ENCODE measurements at regions not wholly inside any gene's neighbourhood (a gene's known extent, or its start where the extent isn't known, plus 50 kb on each side); places are given as distances from the start of the nearest gene placed in this dataset.
"Not testable (repeated sequence)": the region's sequence is repeated elsewhere in the genome, so short reads cannot be mapped to it uniquely, and the experiment has no call there.

DNA sequence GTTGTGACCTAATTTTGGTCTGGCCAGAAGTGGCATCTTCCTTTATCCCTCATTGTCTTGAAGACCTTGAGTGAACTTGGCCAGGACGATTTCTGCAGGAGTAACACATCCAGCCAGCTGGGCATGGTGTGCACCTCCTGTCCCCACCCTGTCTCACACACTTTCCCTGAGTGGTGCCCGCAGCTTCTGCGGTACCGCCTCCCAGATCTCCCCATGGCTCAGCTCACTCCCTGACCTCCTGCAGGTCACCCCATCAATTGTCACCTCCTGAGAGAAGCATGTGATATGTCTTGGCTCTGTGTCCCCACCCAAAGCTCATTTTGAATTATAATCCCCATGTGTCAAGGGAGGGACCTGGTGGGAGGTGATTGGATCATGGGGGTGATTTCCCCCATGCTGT lies 50.2 kb upstream of the TP53I11 start:
- Histone ChIP-seq H3K9me3 (no peaks in the 10 kb centered on the region), H3K4me3 (no peak overlapping the region), H3K4me1 (peaks cover 0 to 10% of the 10 kb centered on the region in 2 donors), H3K27me3 (no peaks in the 10 kb centered on the region), H3K27ac (no peak overlapping the region), H3K36me3 (no peaks in the 10 kb centered on the region)
- in situ Hi-C loops (cut with MboI; ENCODE audit: low sequenced_read_pairs in 4 of 4) = no loop called here
- ATAC-seq (no peak), DNase-seq (no peak)
- intact Hi-C loops (cut with DNase I; ENCODE audit: low total_unique reads) = no loop called here
- TF ChIP-seq, protein P1, sequence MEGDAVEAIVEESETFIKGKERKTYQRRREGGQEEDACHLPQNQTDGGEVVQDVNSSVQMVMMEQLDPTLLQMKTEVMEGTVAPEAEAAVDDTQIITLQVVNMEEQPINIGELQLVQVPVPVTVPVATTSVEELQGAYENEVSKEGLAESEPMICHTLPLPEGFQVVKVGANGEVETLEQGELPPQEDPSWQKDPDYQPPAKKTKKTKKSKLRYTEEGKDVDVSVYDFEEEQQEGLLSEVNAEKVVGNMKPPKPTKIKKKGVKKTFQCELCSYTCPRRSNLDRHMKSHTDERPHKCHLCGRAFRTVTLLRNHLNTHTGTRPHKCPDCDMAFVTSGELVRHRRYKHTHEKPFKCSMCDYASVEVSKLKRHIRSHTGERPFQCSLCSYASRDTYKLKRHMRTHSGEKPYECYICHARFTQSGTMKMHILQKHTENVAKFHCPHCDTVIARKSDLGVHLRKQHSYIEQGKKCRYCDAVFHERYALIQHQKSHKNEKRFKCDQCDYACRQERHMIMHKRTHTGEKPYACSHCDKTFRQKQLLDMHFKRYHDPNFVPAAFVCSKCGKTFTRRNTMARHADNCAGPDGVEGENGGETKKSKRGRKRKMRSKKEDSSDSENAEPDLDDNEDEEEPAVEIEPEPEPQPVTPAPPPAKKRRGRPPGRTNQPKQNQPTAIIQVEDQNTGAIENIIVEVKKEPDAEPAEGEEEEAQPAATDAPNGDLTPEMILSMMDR (IDR thresholded peaks at IDR 0.05 in 4 of 5, conservative IDR thresholded peaks at IDR 0.05 in 1 of 5) = no peak
- no peak for TF ChIP-seq POLR2A (IDR thresholded peaks at IDR 0.05)

DNA sequence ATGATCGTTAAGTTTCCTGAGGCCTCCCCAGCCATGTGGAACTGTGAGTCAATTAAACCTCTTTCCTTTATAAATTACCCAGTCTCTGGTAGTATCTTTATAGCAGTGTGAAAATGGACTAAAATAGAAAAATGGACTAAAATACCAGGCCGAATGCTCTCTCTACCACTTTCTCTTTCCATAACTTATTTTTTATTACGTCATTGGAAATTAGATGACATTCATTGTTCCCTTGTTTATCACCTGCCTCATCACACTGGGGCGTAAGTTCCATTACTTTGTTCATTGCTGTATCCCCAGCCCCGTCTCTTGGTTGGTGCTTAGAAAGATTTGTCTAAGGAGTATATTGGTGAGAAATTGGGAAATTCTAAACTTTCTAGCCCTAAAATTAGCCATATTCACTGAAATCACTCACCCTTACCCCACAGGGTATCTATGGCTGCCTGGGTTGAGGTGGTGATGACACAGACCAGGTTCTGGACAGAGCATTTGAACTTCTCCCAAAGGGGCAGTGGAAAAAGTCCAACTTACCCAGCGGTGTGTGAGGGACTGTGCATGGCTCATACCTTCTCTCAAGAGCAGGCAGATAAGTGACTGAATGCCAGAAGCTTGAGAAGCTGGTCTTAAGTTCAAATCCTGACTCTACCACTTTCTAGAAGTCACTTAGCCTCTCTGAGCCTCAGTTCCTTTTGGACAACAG lies 50.9 kb upstream of the TP53I11 start:
- no peak for ATAC-seq
- intact Hi-C loops (cut with DNase I; ENCODE audit: low total_unique reads) = no loop called here

DNA sequence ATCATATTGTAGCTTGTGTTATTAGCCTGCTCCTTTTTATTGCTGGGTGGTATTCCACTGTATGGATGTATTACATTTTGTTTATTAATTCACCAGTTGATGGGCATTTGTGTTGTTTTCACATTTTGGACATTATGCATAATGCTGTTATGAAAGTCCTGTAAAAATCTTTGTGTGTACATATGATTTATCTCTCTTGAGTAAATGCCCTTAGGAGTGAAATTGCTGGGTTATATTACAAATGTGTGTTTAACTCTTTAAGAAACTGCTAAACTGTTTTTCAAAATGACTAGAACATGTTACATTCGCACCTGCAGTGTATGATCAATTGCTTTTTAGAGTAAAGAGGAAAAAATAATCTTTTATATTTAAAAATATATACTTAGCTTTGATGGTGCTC lies 54.4 kb upstream of the TP53I11 start:
- DNase-seq (no peak), ATAC-seq (no peak)
- Histone ChIP-seq H3K4me3 (no peak overlapping the region), H3K27ac (no peak overlapping the region), H3K9me3 (no peaks in the 10 kb centered on the region), H3K36me3 (no peaks in the 10 kb centered on the region), H3K27me3 (no peaks in the 10 kb centered on the region), H3K4me1 (no peaks in the 10 kb centered on the region)
- TF ChIP-seq, protein P1 (IDR thresholded peaks at IDR 0.05 in 4 of 5, conservative IDR thresholded peaks at IDR 0.05 in 1 of 5) = no peak
- no peak for TF ChIP-seq POLR2A (IDR thresholded peaks at IDR 0.05)
- intact Hi-C loops (cut with DNase I; ENCODE audit: low total_unique reads) (no loop called here), in situ Hi-C loops (cut with MboI; ENCODE audit: low sequenced_read_pairs in 4 of 4) (no loop called here)

More for the DNA sequence above, 50.9 kb upstream of the TP53I11 start:
- no peak for DNase-seq
- in situ Hi-C loops (cut with MboI; ENCODE audit: low sequenced_read_pairs in 4 of 4) = no loop called here
- no peak overlapping the region for H3K4me3 ChIP-seq
- peaks cover 0 to 10% of the 10 kb centered on the region in 2 donors for H3K4me1 ChIP-seq
- TF ChIP-seq, protein P1 (IDR thresholded peaks at IDR 0.05 in 4 of 5, conservative IDR thresholded peaks at IDR 0.05 in 1 of 5) = no peak
- TF ChIP-seq POLR2A (IDR thresholded peaks at IDR 0.05) = no peak
- H3K27me3 ChIP-seq = no peaks in the 10 kb centered on the region
- H3K27ac ChIP-seq = no peak overlapping the region
- H3K9me3 ChIP-seq = no peaks in the 10 kb centered on the region
- no peaks in the 10 kb centered on the region for H3K36me3 ChIP-seq

DNA sequence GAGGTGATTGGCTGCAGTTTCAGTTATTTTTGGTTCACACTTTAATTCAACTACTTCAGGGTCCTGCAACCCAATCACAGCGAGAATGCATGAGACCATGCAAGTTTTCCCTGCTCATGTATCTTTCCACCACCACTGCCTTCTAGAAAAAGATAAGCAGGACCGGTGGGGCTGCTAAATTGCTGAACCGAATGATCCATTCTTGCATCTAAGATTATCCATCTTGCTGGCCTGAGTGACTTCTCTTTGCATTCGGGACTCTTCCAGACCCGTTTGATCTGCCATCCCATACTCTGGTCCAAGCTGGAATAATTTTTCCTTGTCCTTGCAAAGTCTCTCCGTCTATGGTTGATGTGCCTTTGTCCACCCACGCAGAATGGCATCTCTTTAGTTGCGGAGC lies 56.3 kb upstream of the TP53I11 start:
- no peak overlapping the region for H3K4me3 ChIP-seq
- ATAC-seq (no peak), DNase-seq (no peak)
- no peaks in the 10 kb centered on the region for H3K4me1 ChIP-seq
- in situ Hi-C loops (cut with MboI; ENCODE audit: low sequenced_read_pairs in 4 of 4) = no loop called here
- H3K9me3 ChIP-seq = no peaks in the 10 kb centered on the region
- TF ChIP-seq, protein P1 (IDR thresholded peaks at IDR 0.05 in 4 of 5, conservative IDR thresholded peaks at IDR 0.05 in 1 of 5) = no peak
- TF ChIP-seq POLR2A (IDR thresholded peaks at IDR 0.05) = no peak
- no peaks in the 10 kb centered on the region for H3K36me3 ChIP-seq
- intact Hi-C loops (cut with DNase I; ENCODE audit: low total_unique reads) = no loop called here
- H3K27ac ChIP-seq = no peak overlapping the region
- H3K27me3 ChIP-seq = no peaks in the 10 kb centered on the region

- H3K9me3 ChIP-seq; intact Hi-C loops (cut with DNase I; ENCODE audit: low total_unique reads); H3K4me1 ChIP-seq; DNase-seq; H3K27me3 ChIP-seq; H3K36me3 ChIP-seq; ATAC-seq; H3K27ac ChIP-seq; H3K4me3 ChIP-seq: not testable (repeated sequence)
- in situ Hi-C loops (cut with MboI; ENCODE audit: low sequenced_read_pairs in 4 of 4) = loop anchor here in 1 of 4 donors (5.0 kb wide), 1 partner anchor 76 kb away; no protein-coding TSS in a partner anchor
Observed at GRCh38 chr11:45015983-45016382, 65.3 kb upstream of the TP53I11 start.

DNA sequence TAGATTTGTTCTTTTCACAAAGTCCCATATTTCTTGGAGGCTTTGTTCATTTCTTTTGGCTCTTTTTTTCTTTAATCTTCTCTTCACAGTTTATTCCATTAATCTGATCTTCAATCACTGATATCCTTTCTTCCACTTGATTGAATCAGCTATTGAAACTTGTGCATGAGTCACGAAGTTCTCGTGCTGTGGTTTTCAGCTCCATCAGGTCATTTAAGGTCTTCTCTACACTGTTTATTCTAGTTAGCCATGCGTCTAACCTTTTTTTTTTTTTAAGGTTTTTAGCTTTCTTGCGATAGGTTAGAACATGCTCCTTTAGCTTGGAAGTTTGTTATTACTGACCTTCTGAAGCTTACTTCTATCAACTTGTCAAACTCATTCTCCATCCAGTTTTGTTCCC lies 65.8 kb upstream of the TP53I11 start:
- ATAC-seq; H3K4me3 ChIP-seq; H3K27me3 ChIP-seq; H3K4me1 ChIP-seq; H3K27ac ChIP-seq; intact Hi-C loops (cut with DNase I; ENCODE audit: low total_unique reads); H3K9me3 ChIP-seq; DNase-seq; H3K36me3 ChIP-seq: not testable (repeated sequence)
- in situ Hi-C loops (cut with MboI; ENCODE audit: low sequenced_read_pairs in 4 of 4) = loop anchor here in 1 of 4 donors (5.0 kb wide), 1 partner anchor 76 kb away; no protein-coding TSS in a partner anchor
